AG09319 (cell line): ENCODE measurements at regions not wholly inside any gene's neighbourhood (a gene's known extent, or its start where the extent isn't known, plus 50 kb on each side); places are given as distances from the start of the nearest gene placed in this dataset.

Source experiments
- DNase-seq: peaks from one replicate; pipeline ENCODE4 v3.0.0-alpha.2; 2010; ENCODE audit warnings: low read depth; ENCODE audit errors: extremely low read depth
- CTCF ChIP-seq: IDR thresholded peaks from 2 replicates; pipeline ENCODE4 v1.5.1; 2011; ENCODE audit warnings: low read depth, mild to moderate bottlenecking, inconsistent platforms, low read length, moderate library complexity

GRCh38 chr10:23702977-23703414 is 264.1 kb downstream of the OTUD1 start:
- DNase-seq: peak; percentile 34
- peak; percentile 75 for TF ChIP-seq CTCF

- no peak for TF ChIP-seq CTCF
- DNase-seq: no peak
Observed at GRCh38 chr10:23715363-23715762, 276.5 kb downstream of the OTUD1 start.

GRCh38 chr10:23717913-23718312 is 279.0 kb downstream of the OTUD1 start:
- no peak for DNase-seq
- TF ChIP-seq CTCF: no peak

GRCh38 chr10:23718946-23719345 is 280.1 kb downstream of the OTUD1 start:
- DNase-seq: no peak
- TF ChIP-seq CTCF: no peak

- no peak for TF ChIP-seq CTCF
- no peak for DNase-seq
Observed at GRCh38 chr10:23723796-23724195, 284.9 kb downstream of the OTUD1 start.

- no peak for TF ChIP-seq CTCF
- no peak for DNase-seq
Observed at GRCh38 chr10:23725548-23725947, 286.7 kb downstream of the OTUD1 start.

- no peak for DNase-seq
Observed at GRCh38 chr10:23742368-23742767, 303.5 kb downstream of the OTUD1 start.

More at GRCh38 chr10:23742368-23742767, 303.5 kb downstream of the OTUD1 start:
- no peak for TF ChIP-seq CTCF
